OCI-LY7 (cell line): ENCODE measurements at regions not wholly inside any gene's neighbourhood (a gene's known extent, or its start where the extent isn't known, plus 50 kb on each side); places are given as distances from the start of the nearest gene placed in this dataset.

Source experiments
- CTCF ChIP-seq: fragments of 200-600 bp; sonication (generic); conservative IDR thresholded peaks from 2 replicates; pipeline ENCODE4 v1.5.1; 2014; ENCODE audit warnings: mild to moderate bottlenecking, antibody characterized with exemption, low read length, moderate library complexity, mixed read lengths
- EZH2phosphoT487 ChIP-seq: fragments of 200-600 bp; sonication (generic); IDR thresholded peaks from 2 replicates; pipeline ENCODE4 v1.6.1; 2018; ENCODE audit warnings: low read depth, borderline replicate concordance, mild to moderate bottlenecking, mixed run types, antibody characterized with exemption, low read length, moderate library complexity, mixed read lengths

GRCh38 chr7:125746510-125746909 is 816.9 kb upstream of the POT1 start:
- no peak for TF ChIP-seq CTCF
- no peak for TF ChIP-seq EZH2phosphoT487
